GM21723 (cell line): ENCODE measurements at regions not wholly inside any gene's neighbourhood (a gene's known extent, or its start where the extent isn't known, plus 50 kb on each side); places are given as distances from the start of the nearest gene placed in this dataset.
A peak's percentile ranks its signal among the peaks of the same experiment; 100 is the strongest.
"Not testable (repeated sequence)": the region's sequence is repeated elsewhere in the genome, so short reads cannot be mapped to it uniquely, and the experiment has no call there.

ENCODE experiments used
- ATAC-seq: cut with Tn5 transposase; IDR thresholded peaks from one replicate; pipeline ENCODE4 v1.9.1; 2021; ENCODE audit warnings: mild to moderate bottlenecking, moderate library complexity; ENCODE audit not compliant: unreplicated experiment

DNA sequence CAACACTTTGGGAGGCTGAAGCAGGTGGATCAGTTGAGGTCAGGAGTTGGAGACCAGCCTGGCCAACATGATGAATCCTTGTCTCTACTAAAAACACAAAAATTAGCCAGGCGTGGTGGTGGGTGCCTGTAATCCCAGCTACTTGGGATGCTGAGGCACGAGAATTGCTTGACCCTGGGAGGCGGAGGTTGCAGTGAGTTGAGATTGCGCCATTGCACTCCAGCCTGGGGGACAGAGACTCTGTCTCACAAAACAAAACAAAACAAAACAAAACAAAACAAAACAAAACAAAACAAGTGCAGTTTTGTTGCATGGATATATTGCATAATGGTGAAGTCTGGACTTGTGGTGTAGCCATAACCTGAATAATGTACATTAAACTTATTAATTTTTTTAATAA, 133.6 kb upstream of the ZNF217 start:
- ATAC-seq: not testable (repeated sequence)

DNA sequence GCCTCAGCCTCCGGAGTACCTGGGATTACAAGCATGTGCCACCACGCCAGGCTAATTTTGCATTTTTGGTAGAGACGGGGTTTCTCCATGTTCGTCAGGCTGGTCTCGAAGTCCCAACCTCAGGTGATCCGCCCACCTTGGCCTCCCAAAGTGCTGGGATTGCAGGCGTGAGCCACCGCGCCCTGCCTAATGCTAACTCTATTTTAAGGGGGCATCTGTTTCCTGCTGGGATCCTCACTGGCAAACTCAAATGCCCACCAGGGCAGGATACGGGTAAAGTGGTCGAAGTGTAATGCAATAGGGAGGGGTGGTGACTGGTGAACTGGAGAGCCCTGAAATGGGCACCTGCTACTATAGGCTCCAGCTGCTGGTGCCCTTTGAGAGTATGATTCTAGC, 131.9 kb upstream of the ZNF217 start:
- no peak for ATAC-seq

DNA sequence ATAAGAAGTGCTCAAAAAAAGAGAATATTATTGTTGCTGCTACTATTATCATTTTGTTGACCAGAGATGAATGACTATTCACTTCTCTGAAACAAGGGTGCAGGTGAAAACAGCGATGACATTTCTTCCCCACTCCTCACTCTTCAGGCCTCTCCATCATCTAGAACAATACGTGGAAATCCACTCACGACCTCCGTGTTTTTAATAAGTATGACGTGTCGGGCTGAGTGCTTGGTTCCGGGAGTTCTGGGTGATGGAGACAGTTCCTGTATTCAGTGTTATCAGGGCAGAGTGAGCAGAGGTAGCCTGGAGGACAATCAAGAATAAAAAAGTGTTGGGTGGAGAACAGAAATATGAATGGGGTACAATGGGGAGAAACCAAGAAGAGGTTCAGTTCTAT, 130.0 kb upstream of the ZNF217 start:
- ATAC-seq: no peak

DNA sequence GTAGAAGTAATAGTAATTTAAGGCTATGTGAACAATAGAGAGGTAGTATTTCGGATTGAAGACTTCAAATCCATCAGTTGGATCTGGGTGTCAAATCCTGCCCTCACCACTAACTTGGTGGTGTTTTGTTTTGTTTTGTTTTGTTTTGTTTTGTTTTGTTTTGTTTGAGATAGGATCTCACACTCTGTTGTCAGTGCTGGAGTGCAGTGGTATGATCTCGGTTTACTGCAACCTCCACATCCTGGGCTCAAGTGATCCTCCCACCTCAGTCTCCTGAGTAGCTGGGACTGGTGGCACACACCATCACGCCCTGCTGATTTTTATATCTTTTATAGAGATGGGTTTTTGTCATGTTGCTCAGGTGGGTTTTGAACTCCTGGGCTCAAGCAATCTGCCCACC, 129.4 kb upstream of the ZNF217 start:
- ATAC-seq: no peak

DNA sequence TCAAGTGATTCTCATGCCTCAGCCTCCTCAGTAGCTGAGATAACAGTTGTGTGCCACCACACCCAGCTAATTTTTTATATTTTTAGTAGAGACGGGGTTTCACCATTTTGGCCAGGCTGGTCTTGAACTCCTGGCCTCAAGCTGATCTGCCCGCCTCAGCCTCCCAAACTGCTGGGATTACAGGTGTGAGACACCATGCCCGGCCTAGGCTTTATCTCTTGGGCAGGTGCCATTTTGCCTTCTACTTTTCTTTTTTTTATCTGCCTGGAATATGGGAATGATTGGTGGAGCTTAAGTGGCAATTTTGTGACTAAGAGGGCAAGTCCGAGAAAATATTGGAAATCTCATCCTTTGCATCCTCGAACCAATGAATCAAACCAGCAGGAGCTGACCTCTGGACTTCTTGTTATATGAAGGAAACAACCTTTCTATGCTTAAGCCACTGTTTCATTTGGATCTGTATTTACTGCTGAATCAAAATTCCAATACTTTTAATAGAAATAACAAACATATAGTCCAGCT, 128.9 kb upstream of the ZNF217 start:
- ATAC-seq: no peak

DNA sequence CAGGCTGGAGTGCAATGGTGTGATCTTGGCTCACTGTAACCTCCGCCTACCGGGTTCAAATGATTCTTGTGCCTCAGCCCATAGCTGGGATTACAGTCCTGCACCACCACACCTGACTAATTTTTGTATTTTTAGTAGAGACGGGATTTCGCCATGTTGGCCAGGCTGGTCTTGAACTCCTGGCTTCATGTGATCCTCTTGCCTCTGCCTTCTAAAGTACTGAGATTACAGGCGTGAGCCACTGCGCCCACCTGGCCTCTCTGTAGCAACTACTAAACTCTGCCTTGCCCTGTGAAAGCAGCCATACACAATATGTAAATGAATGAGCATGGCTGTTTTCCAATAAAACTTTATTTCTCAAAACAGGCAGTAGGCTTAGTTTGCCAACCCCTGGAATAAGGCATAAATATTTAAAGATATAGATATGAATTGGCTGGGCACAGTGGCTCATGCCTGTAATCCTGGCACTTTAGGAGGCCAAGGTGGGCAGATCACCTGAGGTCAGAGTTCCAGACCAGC, 127.9 kb upstream of the ZNF217 start:
- not testable (repeated sequence) for ATAC-seq

DNA sequence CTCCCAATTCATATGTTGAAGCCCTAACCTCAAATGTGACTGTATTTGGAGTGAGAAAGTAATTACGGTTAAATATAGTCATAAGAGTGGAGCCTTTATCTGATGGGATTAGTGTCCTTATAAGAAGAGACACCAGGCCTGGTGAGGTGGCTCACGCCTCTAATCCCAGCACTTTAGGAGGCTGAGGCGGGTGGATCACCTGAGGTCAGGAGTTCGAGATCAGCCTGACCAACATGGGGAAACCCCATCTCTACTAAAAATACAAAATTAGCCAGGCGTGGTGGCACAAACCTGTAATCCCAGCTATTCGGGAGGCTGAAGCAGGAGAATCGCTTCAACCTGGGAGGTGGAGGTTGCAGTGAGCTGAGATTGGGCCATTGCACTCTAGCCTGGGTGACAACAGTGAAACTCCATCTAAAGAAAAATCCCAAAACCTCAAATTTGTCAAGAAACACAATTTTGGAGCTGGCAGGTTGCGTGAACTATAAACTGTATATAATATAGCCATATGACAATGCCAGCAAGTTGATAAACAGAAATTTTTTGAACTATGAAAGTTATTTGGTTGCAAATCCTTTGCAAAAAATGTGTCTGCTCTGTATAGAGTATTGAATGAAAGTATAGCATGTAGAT, 125.6 kb upstream of the ZNF217 start:
- not testable (repeated sequence) for ATAC-seq

DNA sequence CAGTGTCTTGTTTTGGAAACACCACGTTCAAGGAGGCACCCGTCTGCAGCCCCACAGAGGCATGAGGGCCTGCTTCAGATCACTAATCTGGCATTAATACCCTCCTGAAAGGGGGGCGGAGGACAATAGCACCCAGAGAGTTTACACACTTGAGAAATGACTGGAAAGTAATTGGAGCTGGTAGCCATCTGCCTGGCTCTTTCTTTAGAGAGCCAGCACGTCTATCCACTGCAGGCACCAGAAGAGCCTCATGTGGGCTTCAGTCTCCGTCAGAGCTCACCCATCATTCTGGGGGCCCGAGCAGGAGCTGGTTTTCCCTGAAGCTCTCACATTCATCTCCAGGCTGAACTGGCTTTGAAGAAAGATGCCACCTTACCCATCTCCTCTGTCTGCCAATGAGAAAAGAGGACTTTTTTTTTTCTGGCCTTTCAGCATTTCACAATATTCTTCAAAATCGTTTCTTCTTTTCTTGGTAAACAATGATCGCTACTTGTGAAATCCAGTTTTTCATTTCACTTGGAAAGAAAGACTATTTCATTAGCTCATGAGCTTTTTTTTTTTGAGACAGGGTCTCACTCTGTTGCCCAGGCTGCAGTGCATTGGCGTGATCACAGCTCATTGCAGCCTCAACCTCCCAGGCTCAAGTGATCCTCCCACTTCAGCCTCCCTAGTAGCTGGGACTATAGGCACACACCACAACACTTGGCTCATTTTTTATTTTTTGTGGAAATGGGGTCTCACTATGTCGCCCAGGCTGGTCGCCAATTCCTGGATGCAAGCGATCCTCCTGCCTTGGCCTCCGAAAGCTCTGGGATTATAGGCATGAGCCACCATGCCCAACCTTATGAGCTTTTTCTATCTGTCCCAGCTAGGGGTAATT, 124.7 kb upstream of the ZNF217 start:
- ATAC-seq: no peak

DNA sequence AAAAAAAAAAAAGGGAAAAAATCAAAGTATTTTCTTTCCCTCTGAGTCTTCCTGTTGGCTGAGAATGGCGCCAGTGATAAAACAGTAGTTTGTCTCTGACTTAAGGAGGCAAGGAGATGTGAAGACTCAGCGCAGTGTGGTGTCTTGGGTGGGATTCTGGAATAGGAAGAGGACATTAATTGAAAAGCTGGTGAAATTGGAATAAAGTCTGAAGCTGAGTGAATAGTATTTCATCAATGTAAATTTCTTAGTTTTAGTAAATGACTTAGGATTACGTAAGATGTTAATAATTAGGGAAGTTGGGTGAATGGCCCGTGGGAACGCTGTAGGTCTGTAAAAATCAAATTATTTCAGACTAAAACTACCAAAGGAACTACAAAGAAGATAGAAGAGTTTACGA, 122.8 kb upstream of the ZNF217 start:
- ATAC-seq: no peak

DNA sequence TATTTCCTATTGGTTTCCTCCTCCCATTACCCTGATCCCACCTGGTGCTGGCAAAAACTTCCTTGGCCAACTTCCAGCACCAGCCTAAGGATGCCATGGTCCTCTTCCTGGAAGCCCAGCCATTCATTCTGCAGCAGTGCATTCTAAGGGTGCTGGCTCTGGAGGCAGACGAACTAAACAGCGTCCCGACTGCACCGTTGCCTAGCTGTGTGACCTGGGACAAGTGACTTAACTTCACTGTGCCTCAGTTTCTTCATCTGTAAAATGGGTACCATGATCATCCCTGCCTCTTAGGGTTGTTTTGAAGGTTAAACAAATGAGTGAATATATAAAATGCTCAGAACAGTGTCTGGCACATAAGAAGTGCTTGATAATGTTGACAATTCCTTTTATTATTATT, 120.9 kb upstream of the ZNF217 start:
- no peak for ATAC-seq

DNA sequence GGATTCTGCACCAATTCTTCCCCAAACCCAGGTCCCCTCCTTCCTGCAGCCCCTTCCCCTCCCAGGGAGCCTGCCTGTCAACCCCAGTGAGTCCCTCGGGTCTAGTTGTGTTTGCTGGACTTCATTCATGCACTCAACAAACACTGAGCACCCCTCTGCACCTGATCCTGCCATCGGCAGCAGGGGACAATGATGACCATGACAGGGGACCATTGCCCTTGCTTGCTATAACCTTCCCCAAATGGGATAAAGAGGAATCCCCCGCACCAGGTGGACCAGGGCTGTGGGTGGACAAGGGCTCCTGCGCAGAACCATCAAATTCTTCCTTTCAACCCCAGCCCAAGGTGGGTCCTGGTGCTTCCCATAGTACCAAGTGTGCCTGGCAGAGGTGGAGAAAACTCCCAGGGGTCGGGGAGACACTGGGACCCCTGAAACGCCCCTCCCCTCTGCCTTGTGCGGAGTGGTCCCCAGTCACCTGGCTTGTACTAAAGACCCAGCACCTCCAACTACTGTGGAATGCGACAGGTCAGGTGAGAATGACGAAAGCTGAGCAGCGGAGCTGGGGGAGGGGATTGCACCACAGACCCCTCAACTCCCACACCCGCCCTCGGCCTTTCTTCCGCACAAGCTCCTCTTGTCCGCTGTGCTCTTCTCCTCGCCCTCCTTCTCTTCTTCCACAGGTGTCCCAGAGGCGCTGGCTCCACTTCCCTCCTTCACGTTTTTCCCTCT, 119.9 kb upstream of the ZNF217 start:
- ATAC-seq: no peak

DNA sequence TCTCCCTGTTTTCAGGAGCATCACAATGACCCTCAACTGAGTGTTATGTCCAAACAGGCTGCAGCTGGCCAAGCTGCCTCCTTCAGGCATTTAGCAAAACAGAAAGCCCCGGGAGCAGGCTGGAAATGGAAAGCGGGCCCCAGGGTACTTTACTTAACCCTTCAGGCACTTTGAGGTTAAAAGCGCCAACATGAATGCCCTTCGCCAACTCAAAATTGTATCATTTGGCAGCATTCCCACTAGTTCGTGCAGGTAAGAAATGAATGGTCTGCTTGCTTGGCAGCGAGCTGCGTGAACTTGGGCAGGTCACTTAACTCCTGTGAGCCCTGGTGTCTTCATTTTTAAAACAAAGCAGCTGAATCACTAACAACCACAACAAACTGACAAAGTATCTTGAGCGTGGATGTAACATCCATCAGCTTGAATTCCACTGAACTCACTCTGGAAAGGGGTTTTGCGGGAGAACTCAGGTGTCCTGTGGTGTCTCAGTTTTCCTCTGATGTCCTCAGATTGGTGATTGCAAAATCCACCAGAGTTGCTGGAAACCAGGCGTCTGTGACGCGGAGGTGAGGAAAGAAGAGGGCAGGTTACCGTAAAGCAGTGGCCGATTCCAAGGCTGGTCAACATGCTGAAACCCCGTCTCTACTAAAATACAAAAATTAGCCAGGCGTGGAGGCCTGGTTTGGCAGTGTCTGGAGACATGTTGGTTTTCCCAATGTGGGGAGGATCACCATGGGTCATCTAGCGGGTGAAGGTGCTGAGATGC, 118.8 kb upstream of the ZNF217 start:
- no peak for ATAC-seq

DNA sequence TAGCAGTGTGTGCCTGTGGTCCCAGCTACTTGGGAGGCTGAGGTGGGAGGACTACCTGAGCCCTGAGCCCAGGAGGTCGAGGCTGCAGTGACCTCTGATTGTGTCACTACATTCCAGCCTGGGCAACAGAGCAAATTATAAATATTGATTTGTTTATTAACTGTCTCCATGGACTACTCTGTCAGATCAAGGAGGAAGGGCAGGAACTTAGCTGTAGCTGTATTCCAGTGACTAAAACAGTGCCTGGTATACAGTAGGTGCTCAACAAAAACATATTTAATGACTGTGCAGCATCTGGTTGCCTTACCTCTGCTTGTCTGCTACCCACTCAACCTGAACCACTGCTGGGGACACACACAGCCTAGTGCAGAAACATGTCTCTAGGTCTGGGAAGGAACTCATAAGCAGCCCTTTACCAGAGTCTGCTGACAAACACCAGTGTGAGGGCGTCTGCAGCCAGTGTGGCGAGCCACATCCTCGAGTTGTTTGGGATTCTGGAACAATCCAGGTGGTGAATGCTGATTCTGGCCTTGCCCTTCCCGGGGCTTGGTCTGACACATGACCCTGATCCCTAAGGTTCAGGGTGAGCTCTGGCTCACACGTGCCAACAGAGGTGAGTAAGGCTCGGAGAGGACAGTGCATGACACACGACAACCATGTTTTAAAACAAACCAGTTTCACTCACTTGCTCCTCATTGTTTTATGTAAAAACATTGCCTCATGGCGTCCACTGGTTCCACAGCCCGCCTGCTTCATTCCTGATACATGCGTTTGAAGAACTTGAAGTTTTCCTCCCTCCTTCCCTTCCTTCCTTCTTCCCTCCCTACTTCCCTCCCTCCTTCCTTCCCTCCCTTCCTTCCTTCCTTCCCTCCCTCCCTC, 117.9 kb upstream of the ZNF217 start:
- ATAC-seq: no peak

DNA sequence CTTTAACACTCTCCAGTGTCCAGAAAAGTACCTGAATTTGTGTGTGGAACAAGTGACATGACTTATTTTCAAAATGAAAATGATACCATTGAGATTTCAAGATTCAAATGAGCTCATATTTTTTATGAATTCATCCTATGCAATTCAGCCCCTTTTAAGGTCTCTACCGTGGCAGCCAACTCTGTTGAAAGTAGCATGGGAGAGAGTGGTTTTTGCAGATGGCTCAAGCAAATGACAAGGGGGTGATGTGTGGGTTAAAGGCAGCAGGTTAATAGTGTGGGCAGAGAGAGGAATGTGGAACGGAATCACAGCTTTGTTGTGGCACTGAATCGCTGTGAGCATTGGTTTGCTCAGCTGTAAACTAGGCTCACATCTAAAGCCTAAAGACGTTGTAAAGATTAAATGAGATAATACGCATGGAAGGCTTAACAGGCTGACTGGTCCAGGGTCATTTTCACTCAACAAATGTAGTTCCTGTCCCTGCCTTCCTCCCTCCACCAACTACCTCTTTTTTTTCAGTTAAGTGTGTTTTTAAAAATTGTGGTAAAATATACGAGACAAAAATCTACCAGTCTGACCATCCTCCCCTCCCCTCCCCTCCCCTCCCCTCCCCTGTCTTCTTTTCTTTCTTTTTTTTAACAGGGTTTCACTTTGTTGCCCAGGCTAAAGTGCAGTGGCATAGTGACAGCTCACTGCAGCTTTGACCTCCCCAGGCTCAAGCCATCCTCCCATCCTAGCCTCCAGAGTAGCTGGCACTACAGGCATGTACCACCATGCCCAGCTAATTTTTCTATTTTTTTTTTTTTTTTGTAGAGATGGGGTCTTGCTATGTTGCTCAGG, 114.7 kb upstream of the ZNF217 start:
- ATAC-seq: peak; percentile 54

DNA sequence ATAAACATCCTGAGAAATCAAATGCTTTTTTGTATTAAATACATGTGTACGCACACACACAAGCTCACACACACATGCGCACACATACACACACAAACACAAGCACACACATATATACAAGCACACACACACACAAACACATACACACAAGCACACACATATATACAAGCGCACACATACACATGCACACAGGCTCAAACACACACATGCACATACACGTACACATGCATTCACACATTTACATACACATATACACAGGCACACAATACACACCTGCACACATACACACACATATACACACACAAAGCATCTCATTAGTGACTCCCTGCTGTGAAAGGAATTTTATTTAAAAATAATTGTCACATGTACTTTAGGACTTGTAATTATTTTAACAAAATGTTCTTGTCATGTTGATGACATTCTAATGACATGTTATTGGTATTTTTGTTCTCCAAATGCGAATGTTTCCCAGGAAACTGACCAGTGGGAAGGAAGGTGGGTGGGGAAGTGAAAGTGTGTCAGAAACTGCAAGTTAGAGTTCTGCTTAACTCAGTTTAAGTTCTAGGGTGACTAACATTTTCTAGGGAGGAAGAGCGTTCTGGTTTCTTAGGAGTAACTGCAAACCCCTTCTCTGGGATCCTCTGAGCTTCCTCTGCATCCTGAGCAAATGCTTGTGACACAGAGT, 113.9 kb upstream of the ZNF217 start:
- peak; percentile 31 for ATAC-seq

DNA sequence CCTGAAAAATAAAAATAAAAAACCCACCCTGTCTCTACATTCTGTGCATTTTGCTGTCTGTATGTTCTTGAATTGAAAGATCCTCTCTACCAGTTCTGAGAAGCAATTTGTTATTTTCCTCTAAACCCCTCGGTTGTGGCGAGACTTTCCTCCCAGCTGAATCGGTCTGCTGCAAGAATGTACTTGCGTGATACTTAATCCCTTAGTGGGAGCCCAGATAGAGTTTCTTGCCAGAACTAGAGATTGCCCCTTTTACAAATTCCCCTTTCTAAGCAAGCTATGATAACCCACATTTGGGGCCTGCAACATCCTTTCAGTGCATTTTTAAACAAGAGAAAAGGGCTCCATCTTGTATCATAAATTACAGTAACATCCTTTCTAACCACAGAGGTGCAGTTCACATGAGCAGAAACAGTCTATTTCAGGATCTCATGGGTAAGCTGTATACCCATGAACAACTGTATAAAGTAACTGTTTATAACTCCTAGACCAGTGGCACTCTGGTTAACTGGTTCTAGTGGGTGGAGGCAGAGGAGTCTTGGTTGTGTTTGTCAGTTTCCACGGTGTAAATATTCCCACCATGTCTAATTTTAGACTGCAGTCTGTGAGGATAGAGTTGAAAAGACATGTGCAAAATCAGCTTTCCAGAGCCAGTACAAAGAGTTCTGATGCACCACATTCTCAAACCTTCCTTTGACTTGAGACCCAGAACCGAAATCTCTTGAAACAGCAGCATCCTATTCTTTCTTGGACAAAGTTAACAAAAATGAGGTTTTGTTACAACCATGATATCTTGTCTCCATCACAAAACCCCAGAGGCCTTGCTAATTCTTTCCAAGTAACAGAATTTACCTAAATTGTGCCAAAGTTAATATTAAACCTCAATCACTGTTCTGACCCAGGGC, 113.1 kb upstream of the ZNF217 start:
- peak; percentile 49 for ATAC-seq

DNA sequence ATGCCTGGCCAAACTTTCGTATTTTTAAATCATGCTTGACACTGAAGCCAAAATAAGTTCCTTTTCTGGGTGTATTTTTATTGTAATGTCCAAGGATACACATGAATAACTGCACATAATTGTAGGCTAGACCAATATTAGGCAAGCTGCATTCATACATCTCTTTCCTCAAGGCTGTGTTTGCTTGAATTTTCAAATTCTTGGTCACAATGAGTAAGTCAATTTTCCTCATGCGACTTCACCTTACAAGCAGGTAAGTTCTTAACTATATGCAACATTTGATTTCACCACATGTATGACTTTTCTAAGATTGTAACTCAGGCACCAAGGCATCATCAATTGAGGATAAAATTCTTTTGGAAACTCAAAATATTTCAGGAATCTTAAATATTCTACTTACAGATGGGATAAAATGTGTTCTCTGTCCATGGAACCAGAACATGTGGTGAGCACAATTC, 112.4 kb upstream of the ZNF217 start:
- ATAC-seq: no peak
